ENCODE measurements at regions not wholly inside any gene's neighbourhood (a gene's known extent, or its start where the extent isn't known, plus 50 kb on each side); places are given as distances from the start of the nearest gene placed in this dataset.

DNA sequence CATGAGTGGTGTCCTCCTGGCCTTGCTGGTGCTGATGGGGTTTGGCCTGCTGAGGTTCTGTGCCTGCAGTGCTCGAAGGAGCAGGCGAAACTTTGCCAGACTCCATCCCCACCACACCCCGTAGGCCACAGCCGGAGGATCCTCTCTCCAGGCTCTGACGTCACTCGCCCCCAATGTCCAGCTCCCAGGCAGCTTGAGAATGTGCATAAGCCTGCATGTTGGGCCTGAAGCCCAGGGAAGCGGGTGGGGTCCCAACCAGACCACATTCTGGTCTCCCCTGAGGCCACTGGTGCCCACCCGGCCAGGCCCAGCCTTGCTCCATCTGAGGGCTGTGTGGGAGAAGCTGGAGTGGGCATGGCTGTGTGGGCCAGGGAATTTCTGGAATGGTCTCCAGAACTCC, 109.8 kb downstream of the ASB7 start:
- Mint-ChIP-seq H3K36me3 (ENCODE audit: low read depth) (peaks cover 10% of the 10 kb centered on the region), H3K27ac (ENCODE audit: unreplicated experiment) (no peak overlapping the region), H3K9me3 (peaks cover 15% of the 10 kb centered on the region), H3K4me1 (no peaks in the 10 kb centered on the region), H3K27me3 (ENCODE audit: low read depth) (peaks cover 2% of the 10 kb centered on the region), H3K4me3 (no peak overlapping the region)
- TF ChIP-seq, protein P1, sequence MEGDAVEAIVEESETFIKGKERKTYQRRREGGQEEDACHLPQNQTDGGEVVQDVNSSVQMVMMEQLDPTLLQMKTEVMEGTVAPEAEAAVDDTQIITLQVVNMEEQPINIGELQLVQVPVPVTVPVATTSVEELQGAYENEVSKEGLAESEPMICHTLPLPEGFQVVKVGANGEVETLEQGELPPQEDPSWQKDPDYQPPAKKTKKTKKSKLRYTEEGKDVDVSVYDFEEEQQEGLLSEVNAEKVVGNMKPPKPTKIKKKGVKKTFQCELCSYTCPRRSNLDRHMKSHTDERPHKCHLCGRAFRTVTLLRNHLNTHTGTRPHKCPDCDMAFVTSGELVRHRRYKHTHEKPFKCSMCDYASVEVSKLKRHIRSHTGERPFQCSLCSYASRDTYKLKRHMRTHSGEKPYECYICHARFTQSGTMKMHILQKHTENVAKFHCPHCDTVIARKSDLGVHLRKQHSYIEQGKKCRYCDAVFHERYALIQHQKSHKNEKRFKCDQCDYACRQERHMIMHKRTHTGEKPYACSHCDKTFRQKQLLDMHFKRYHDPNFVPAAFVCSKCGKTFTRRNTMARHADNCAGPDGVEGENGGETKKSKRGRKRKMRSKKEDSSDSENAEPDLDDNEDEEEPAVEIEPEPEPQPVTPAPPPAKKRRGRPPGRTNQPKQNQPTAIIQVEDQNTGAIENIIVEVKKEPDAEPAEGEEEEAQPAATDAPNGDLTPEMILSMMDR (conservative IDR thresholded peaks at IDR 0.05): no peak
- DNase-seq (ENCODE audit: low read depth, low spot score): no peak

- no peak for DNase-seq (ENCODE audit: low read depth, low spot score)
- peaks cover 13% of the 10 kb centered on the region for H3K9me3 Mint-ChIP-seq
- H3K36me3 Mint-ChIP-seq (ENCODE audit: low read depth): peaks cover 10% of the 10 kb centered on the region
- H3K4me1 Mint-ChIP-seq: no peaks in the 10 kb centered on the region
- TF ChIP-seq, protein P1 (conservative IDR thresholded peaks at IDR 0.05): no peak
- H3K4me3 Mint-ChIP-seq: no peak overlapping the region
- H3K27me3 Mint-ChIP-seq (ENCODE audit: low read depth): no peaks in the 10 kb centered on the region
- H3K27ac Mint-ChIP-seq (ENCODE audit: unreplicated experiment): peak overlapping the region; percentile 57
These were observed 110.9 kb downstream of the ASB7 start for GRCh38 chr15:100713163-100713867.

- DNase-seq (ENCODE audit: low read depth, low spot score): no peak
- no peak overlapping the region for H3K27ac Mint-ChIP-seq (ENCODE audit: unreplicated experiment)
- H3K27me3 Mint-ChIP-seq (ENCODE audit: low read depth): no peaks in the 10 kb centered on the region
- H3K9me3 Mint-ChIP-seq: peaks cover 12% of the 10 kb centered on the region
- no peak overlapping the region for H3K4me3 Mint-ChIP-seq
- no peaks in the 10 kb centered on the region for H3K4me1 Mint-ChIP-seq
- TF ChIP-seq, protein P1 (conservative IDR thresholded peaks at IDR 0.05): no peak
- H3K36me3 Mint-ChIP-seq (ENCODE audit: low read depth): peaks cover 6% of the 10 kb centered on the region
These were observed 111.8 kb downstream of the ASB7 start for GRCh38 chr15:100714034-100714748.

- TF ChIP-seq, protein P1 (conservative IDR thresholded peaks at IDR 0.05): no peak
- peaks cover 7% of the 10 kb centered on the region for H3K9me3 Mint-ChIP-seq
- H3K36me3 Mint-ChIP-seq (ENCODE audit: low read depth): peaks cover 3% of the 10 kb centered on the region
- H3K4me3 Mint-ChIP-seq: no peak overlapping the region
- no peaks in the 10 kb centered on the region for H3K27me3 Mint-ChIP-seq (ENCODE audit: low read depth)
- H3K4me1 Mint-ChIP-seq: no peaks in the 10 kb centered on the region
- no peak for DNase-seq (ENCODE audit: low read depth, low spot score)
- no peak overlapping the region for H3K27ac Mint-ChIP-seq (ENCODE audit: unreplicated experiment)
These were observed 112.5 kb downstream of the ASB7 start for GRCh38 chr15:100714749-100715342.

DNA sequence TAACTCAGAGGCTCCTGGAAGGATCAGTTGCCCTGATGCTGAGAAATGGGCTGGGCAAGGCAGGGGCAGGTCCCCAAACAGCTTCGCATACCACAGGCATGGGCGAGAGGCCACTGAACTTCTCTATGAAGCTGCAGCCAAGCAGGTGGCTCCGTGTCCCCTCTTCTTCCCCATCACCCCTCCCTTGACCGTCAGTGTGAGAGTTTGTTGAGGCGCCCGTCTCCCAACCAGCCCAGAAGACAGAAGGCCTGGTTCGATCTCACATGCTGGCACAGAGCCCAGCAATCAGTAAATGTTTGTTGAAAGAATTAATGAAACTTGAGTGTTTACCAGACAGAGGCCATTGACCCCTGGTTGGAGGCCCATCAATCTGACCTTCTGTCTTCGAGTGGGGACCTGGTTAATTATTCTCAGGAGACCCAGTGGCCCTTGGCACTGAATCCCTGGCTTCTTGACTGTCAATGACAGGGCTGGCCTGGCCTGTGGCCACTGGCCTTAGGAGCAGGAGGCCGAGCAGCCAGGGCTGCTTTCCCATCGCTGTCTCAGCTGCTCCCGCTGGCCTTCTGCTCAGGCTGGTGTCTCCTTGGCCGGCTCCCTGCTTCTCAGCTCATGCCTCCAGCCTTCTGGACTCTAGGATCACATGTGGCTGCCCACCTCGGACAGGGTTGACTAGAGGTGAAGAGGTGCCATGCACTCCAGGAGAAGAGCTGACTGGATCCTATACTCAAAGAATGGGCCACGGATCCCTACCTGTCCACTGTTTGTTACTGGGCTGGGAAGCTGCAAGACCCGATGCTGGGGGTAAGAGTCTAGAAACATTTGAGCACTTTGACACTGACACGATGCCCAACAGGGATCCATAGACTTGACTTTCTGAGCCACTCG, 113.4 kb downstream of the ASB7 start:
- Mint-ChIP-seq H3K9me3 (no peaks in the 10 kb centered on the region), H3K4me3 (no peak overlapping the region), H3K4me1 (peaks cover 5% of the 10 kb centered on the region), H3K27me3 (ENCODE audit: low read depth) (no peaks in the 10 kb centered on the region), H3K36me3 (ENCODE audit: low read depth) (no peaks in the 10 kb centered on the region), H3K27ac (ENCODE audit: unreplicated experiment) (no peak overlapping the region)
- TF ChIP-seq, protein P1 (conservative IDR thresholded peaks at IDR 0.05): no peak
- DNase-seq (ENCODE audit: low read depth, low spot score): no peak

Data from neural crest cell (in vitro differentiated cells).